Right lobe of liver (tissue), 6 donors: ENCODE measurements at regions not wholly inside any gene's neighbourhood (a gene's known extent, or its start where the extent isn't known, plus 50 kb on each side); places are given as distances from the start of the nearest gene placed in this dataset.

Experiments
- ATAC-seq, 4 donors: fragments of 200-7000 bp; cut with Tn5 transposase; one replicate each; pipeline ENCODE4 v1.9.1; 2020; ENCODE audit warnings: mild to moderate bottlenecking in 4 of 4, moderate library complexity in 4 of 4
- DNase-seq, 3 donors: peaks; one replicate each; pipeline ENCODE4 v3.0.0-alpha.2; 2020
- H3K27ac ChIP-seq, 3 donors: fragments of 200-600 bp; one replicate each; pipeline ENCODE4 v1.8.0; 2022
- H3K27me3 ChIP-seq, 2 donors: fragments of 200-600 bp; one replicate each; pipeline ENCODE4 v1.8.0; 2022
- H3K36me3 ChIP-seq, 4 donors: fragments of 200-600 bp; sonication (generic) in 1 of 4; one replicate each; pipeline versions ENCODE4 v1.5.1 to v1.8.0; 2017 to 2022; ENCODE audit warnings: control low read depth in 1 of 4
- H3K4me1 ChIP-seq, 4 donors: fragments of 200-600 bp; sonication (generic) in 1 of 4; one replicate each; pipeline versions ENCODE4 v1.5.1 to v1.8.0; 2017 to 2022; ENCODE audit warnings: control low read depth in 1 of 4
- H3K4me3 ChIP-seq, 3 donors: fragments of 200-600 bp; one replicate each; pipeline ENCODE4 v1.8.0; 2022
- H3K9me3 ChIP-seq, 4 donors: fragments of 200-600 bp; sonication (generic) in 1 of 4; one replicate each; pipeline versions ENCODE4 v1.5.1 to v1.8.0; 2017 to 2022; ENCODE audit warnings: control low read depth in 1 of 4
- CTCF ChIP-seq, 4 donors: fragments of 200-600 bp in 3 of 4; fragments of 450-650 bp in 1 of 4; IDR thresholded peaks; one replicate each; pipeline versions ENCODE4 v1.5.1 to v1.8.0; 2016 to 2022; ENCODE audit warnings: antibody characterized with exemption in 4 of 4, mild to moderate bottlenecking in 2 of 4
- POLR2A ChIP-seq: fragments of 450-650 bp; IDR thresholded peaks from one replicate; pipeline ENCODE4 v1.6.1; 2017; ENCODE audit warnings: antibody characterized with exemption, mild to moderate bottlenecking
- WGBS: methylation state at CpG from one replicate; pipeline ENCODE4 v1.1.6; 2018; ENCODE audit warnings: low coverage, low lambda C conversion rate; ENCODE audit not compliant: insufficient coverage; ENCODE audit errors: missing lambda C conversion rate; 5-methylcytosine and 5-hydroxymethylcytosine counted together
- intact Hi-C, 2 donors: fragments of 100-400 bp; cut with DNase I; formaldehyde crosslinking; loops; one replicate each; pipeline versions ENCODE4 v1.11.2 to v1.14.1; 2022
- donor health status: DM: no; HTN: yes; CAD: no.
- donor health status: DM: no; HTN: no; CAD: no.
- donor health status: DM: no; HTN: no; CAD: no.
- donor health status: DM: no; HTN: yes; CAD: no.
- donor health status: DM: no; HTN: yes; CAD: no.

GRCh38 chr10:112898540-112899390 is 51.3 kb upstream of the TCF7L2 start:
- DNase-seq (peak; percentile 79 to 88 (median 81)), ATAC-seq (peak; percentile 81 to 87 (median 84))
- peak; percentile 81 for TF ChIP-seq POLR2A
- no peak for TF ChIP-seq CTCF (IDR thresholded peaks at IDR 0.05)
- no peaks in the 10 kb centered on the region for H3K9me3 ChIP-seq
- peaks cover 0 to 15% (median 4%) of the 10 kb centered on the region in 4 donors for H3K4me1 ChIP-seq
- H3K27ac ChIP-seq, result peak overlapping the region; percentile 65 to 93 (median 83)
- intact Hi-C loops, result loop anchor here in 1 of 2 donors (10.0 kb wide), 1 partner anchor 46 kb away; no protein-coding TSS in a partner anchor
- H3K36me3 ChIP-seq, result no peaks in the 10 kb centered on the region
- H3K4me3 ChIP-seq, result peak overlapping the region; percentile 16 to 57 (median 45)
- no peaks in the 10 kb centered on the region for H3K27me3 ChIP-seq
- 23% methylated on average over 23 of the region's 24 CpGs for WGBS

GRCh38 chr10:112899391-112900065 is 50.5 kb upstream of the TCF7L2 start:
- ATAC-seq (peak; percentile 71 to 84 (median 80)), DNase-seq (peak; percentile 73 to 87 (median 87))
- intact Hi-C loops, result loop anchor here (10.0 kb wide), 2 partner anchors 45 to 55 kb away; no protein-coding TSS in a partner anchor
- H3K27ac ChIP-seq, result peak overlapping the region; percentile 65 to 93 (median 83)
- H3K4me3 ChIP-seq, result peak overlapping the region; percentile 16 to 57 (median 45)
- WGBS, result 22% methylated on average over 4 of the region's 8 CpGs
- no peaks in the 10 kb centered on the region for H3K27me3 ChIP-seq
- no peaks in the 10 kb centered on the region for H3K36me3 ChIP-seq
- TF ChIP-seq CTCF (IDR thresholded peaks at IDR 0.05), result no peak
- no peak for TF ChIP-seq POLR2A
- no peaks in the 10 kb centered on the region for H3K9me3 ChIP-seq
- H3K4me1 ChIP-seq, result peaks cover 0 to 15% (median 4%) of the 10 kb centered on the region in 4 donors
